A549 (cell line): ENCODE measurements at regions not wholly inside any gene's neighbourhood (a gene's known extent, or its start where the extent isn't known, plus 50 kb on each side); places are given as distances from the start of the nearest gene placed in this dataset.
A peak's percentile ranks its signal among the peaks of the same experiment; 100 is the strongest.

Experiments used
- ATAC-seq, 2 experiments: fragments of 200-7000 bp in 1 of 2; fragments of >200 bp in 1 of 2; cut with Nextera tagmentation in 1 of 2; cut with Tn5 transposase in 1 of 2; 3 replicates each; pipeline versions ENCODE4 v1.8.0 to v1.9.1; 2018 to 2020; ENCODE audit warnings: mild to moderate bottlenecking in 1 of 2, moderate library complexity in 1 of 2
- CTCF ChIA-PET: fragments of 300-600 bp; sonication (Branson Sonifier 250); formaldehyde crosslinking; extraction: SDS; loops from one replicate; lab custom pipeline; 2021; ENCODE audit warnings: antibody characterized with exemption, inconsistent platforms; lab: Yijun Ruan, JAX
- POLR2A ChIA-PET: fragments of 350-600 bp; formaldehyde crosslinking; extraction: SDS; loops from one replicate; lab custom pipeline; 2021; ENCODE audit warnings: antibody characterized with exemption, inconsistent platforms; lab: Yijun Ruan, JAX
- DNase-seq, 2 experiments: peaks; one replicate each; pipeline versions ENCODE4 v3.0.0 to v3.0.0-alpha.2; 2011 to 2016; ENCODE audit warnings: low read depth in 1 of 2, low spot score in 1 of 2
- FAIRE-seq: peaks from 2 replicates; lab custom pipeline; 2011; peaks lifted over from hg19 to GRCh38; lab: Jason Lieb, UNC
- H3K27ac ChIP-seq, 2 experiments: fragments of >200 bp; sonication (Bioruptor Twin); formaldehyde crosslinking; 3 replicates each; pipeline ENCODE4 v1.5.1; 2016 to 2017
- H3K4me1 ChIP-seq: fragments of >200 bp; sonication (Bioruptor Twin); formaldehyde crosslinking; 3 replicates; pipeline ENCODE4 v1.6.1; 2016
- H3K4me2 ChIP-seq: fragments of >200 bp; sonication (Bioruptor Twin); formaldehyde crosslinking; 3 replicates; pipeline ENCODE4 v1.6.1; 2016
- H3K4me3 ChIP-seq: fragments of >200 bp; sonication (Bioruptor Twin); formaldehyde crosslinking; 3 replicates; pipeline ENCODE4 v1.5.1; 2016
- H3K9me3 ChIP-seq: fragments of >200 bp; sonication (Bioruptor Twin); formaldehyde crosslinking; 3 replicates; pipeline ENCODE4 v1.6.1; 2016
- BCL3 ChIP-seq: fragments of >200 bp; sonication (Bioruptor Twin); formaldehyde crosslinking; IDR thresholded peaks from 3 replicates; pipeline ENCODE4 v1.6.1; 2016
- BHLHE40 ChIP-seq: IDR thresholded peaks from 2 replicates; pipeline ENCODE4 v1.6.1; 2012; ENCODE audit warnings: low read depth, low read length, inconsistent platforms
- CBX2 ChIP-seq: fragments of 200-600 bp; sonication (generic); IDR thresholded peaks from 2 replicates; pipeline ENCODE4 v1.6.1; 2016; ENCODE audit warnings: low read depth, mild to moderate bottlenecking, borderline replicate concordance
- EHMT2 ChIP-seq: fragments of 200-600 bp; sonication (generic); IDR thresholded peaks from 2 replicates; pipeline ENCODE4 v1.6.1; 2016; ENCODE audit warnings: antibody characterized with exemption, low read depth, mild to moderate bottlenecking, moderate library complexity
- ESRRA ChIP-seq: fragments of 150-350 bp; IDR thresholded peaks from 2 replicates; pipeline ENCODE4 v1.6.1; 2014; ENCODE audit warnings: mild to moderate bottlenecking, low read length, borderline replicate concordance
- FOSB ChIP-seq: fragments of 250-450 bp; sonication (Bioruptor Pico); IDR thresholded peaks from 2 replicates; pipeline ENCODE4 v1.5.0; 2020; ENCODE audit warnings: mild to moderate bottlenecking, moderate library complexity
- HOXB5 ChIP-seq: fragments of 250-450 bp; sonication (Bioruptor Pico); IDR thresholded peaks from 2 replicates; pipeline ENCODE4 v1.5.0; 2020; ENCODE audit warnings: mild to moderate bottlenecking, moderate library complexity
- KDM1A ChIP-seq: fragments of 200-600 bp; sonication (generic); IDR thresholded peaks from 2 replicates; pipeline ENCODE4 v1.6.1; 2016; ENCODE audit warnings: low read depth, mild to moderate bottlenecking
- MAFK ChIP-seq: fragments of 450-650 bp; IDR thresholded peaks from 2 replicates; pipeline ENCODE4 v1.6.1; 2014; ENCODE audit not compliant: partially characterized antibody
- MAZ ChIP-seq: fragments of 150-350 bp; IDR thresholded peaks from 2 replicates; pipeline ENCODE4 v1.6.1; 2014; ENCODE audit warnings: antibody characterized with exemption, low read depth, low read length, borderline replicate concordance
- NR3C1 ChIP-seq: fragments of >200 bp; sonication (Bioruptor Twin); formaldehyde crosslinking; IDR thresholded peaks from 3 replicates; pipeline ENCODE4 v1.6.1; 2017
- PHF8 ChIP-seq: fragments of 200-600 bp; sonication (generic); IDR thresholded peaks from 2 replicates; pipeline ENCODE4 v1.6.1; 2016; ENCODE audit warnings: low read depth, mild to moderate bottlenecking, antibody characterized with exemption, moderate library complexity, borderline replicate concordance
- POLR2AphosphoS2 ChIP-seq: conservative IDR thresholded peaks from 2 replicates; pipeline ENCODE4 v1.6.1; 2012; ENCODE audit warnings: low read length, improper control_type of control experiment, inconsistent platforms
- RCOR1 ChIP-seq: fragments of 150-350 bp; IDR thresholded peaks from 2 replicates; pipeline ENCODE4 v1.6.1; 2014; ENCODE audit warnings: antibody characterized with exemption, low read length, low read depth
- SMC3 ChIP-seq: fragments of >200 bp; sonication (Bioruptor Twin); formaldehyde crosslinking; IDR thresholded peaks from 3 replicates; pipeline ENCODE4 v1.6.1; 2018; ENCODE audit warnings: inconsistent platforms
- TFCP2L1 ChIP-seq: fragments of 250-450 bp; sonication (Bioruptor Pico); IDR thresholded peaks from 2 replicates; pipeline ENCODE4 v1.5.0; 2021; ENCODE audit warnings: mild to moderate bottlenecking
- TP53 ChIP-seq: fragments of 250-450 bp; sonication (Bioruptor Pico); IDR thresholded peaks from 2 replicates; pipeline ENCODE4 v1.5.0; 2021; ENCODE audit warnings: mild to moderate bottlenecking, moderate library complexity
- WGBS: methylation state at CpG from one replicate; pipeline ENCODE4 v1.1.6; 2017; ENCODE audit errors: missing lambda C conversion rate; 5-methylcytosine and 5-hydroxymethylcytosine counted together

DNA sequence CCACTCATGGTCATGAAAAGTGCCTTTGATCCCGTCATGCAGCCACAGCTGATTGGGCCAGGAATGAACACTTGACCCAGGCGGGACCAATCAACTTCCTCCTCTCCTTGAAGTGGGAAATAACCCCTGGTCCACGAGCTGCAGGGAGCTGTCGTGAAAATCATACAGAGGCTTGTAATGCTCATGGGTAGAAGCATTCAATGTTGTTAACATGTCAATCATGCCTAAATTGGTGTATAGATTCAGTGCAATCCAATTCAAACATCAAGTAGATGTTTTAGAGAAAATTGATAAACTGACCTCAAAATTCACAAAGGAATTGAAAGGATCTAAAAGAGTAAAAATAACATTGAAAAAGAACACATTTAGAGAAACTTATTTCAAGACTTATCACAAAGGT is 1019.0 kb upstream of the TMEM132C start:
- CTCF ChIA-PET: no interaction called here
- H3K4me2 ChIP-seq: no peak overlapping the region
- no peak for FAIRE-seq
- no peak overlapping the region for H3K4me3 ChIP-seq
- 18% methylated on average over 4 of the region's 4 CpGs for WGBS
- TF ChIP-seq MAZ (no peak), PHF8 (no peak), MAFK (no peak), SMC3 (no peak), ESRRA (no peak), BCL3 (no peak), TFCP2L1 (CRISPR knock-in tag) (no peak), RCOR1 (no peak), KDM1A (no peak)
- TF ChIP-seq, all 56 proteins: peak for 0
- Histone ChIP-seq H3K9me3 (no peaks in the 10 kb centered on the region), H3K4me1 (no peaks in the 10 kb centered on the region), H3K27ac (no peak overlapping the region)
- DNase-seq (no peak), ATAC-seq (no peak)
- POLR2A ChIA-PET: no interaction called here

GRCh38 chr12:127249428-127249827 is 1017.5 kb upstream of the TMEM132C start:
- Histone ChIP-seq H3K4me3 (no peak overlapping the region), H3K9me3 (no peaks in the 10 kb centered on the region), H3K4me1 (no peaks in the 10 kb centered on the region), H3K27ac (no peak overlapping the region), H3K4me2 (no peak overlapping the region)
- DNase-seq: no peak
- no peak for FAIRE-seq
- CTCF ChIA-PET: no interaction called here
- no peak for ATAC-seq
- POLR2A ChIA-PET: no interaction called here
- WGBS: 0% methylated on average over 1 of the region's 1 CpG
- TF ChIP-seq EHMT2 (no peak), CBX2 (no peak)
- TF ChIP-seq, all 56 proteins: peak for 0

DNA sequence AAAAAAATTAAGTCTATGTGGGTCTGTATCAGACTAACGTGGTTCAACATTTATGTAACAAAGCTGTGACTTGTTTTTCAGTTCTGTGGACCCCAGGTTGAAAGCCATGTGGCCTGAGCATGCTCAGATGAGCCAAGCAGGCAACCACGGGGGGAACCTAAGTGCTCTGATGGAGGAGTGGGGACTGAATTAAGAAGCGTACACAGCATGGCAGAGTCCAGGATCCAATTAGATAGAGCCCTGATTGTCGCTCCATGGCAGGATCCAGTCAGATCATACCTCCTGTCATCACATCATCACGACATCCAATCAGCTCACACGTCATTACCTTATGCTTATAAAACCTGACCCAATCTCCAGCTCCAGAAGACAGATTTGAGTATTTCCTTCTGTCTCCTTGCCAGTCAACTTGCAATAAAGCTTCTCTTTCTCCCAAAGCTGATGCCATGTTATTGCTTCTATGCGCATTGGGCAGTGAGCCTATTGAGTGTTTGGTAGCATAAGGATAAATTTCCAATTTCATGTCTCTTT is 1013.1 kb upstream of the TMEM132C start:
- ChIA-PET CTCF (no interaction called here), POLR2A (no interaction called here)
- Histone ChIP-seq H3K4me3 (no peak overlapping the region), H3K27ac (no peak overlapping the region), H3K4me1 (no peaks in the 10 kb centered on the region), H3K9me3 (no peaks in the 10 kb centered on the region), H3K4me2 (no peak overlapping the region)
- WGBS: 38% methylated on average over 7 of the region's 7 CpGs
- FAIRE-seq (no peak), DNase-seq (peak in 1 of 2 experiments; percentile 5), ATAC-seq (no peak)
- no peak for TF ChIP-seq HOXB5
- TF ChIP-seq MAZ: no peak
- TF ChIP-seq SMC3: no peak
- TF ChIP-seq POLR2AphosphoS2: no peak
- TF ChIP-seq TP53 (CRISPR knock-in tag): no peak
- TF ChIP-seq BHLHE40: no peak
- no peak for TF ChIP-seq NR3C1

DNA sequence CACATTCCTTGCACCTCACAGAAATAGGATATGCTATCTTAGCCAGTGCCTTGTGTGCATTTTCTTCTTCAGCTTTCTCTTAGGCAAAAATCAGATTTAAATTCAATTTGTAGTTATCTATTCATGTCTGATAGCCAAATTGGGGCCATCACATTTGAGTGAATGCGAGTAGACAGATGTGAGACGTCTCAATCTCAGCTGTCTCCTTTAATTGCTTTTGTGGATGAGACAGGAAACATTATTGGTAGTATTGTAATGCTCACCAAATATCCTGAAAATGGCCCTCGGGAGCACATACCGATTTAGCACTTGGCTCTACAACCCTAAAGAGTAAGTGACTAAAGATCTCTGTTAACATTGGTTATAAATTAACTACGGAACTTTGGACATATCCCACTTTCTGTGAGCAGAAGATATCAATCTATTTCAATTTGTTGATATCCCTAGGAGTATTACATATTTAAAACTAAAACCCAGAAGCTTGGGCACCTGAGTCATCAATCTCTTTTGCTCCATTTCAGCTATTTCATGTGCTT is 1012.5 kb upstream of the TMEM132C start:
- TF ChIP-seq RCOR1 (no peak), POLR2AphosphoS2 (no peak), FOSB (CRISPR knock-in tag) (no peak), HOXB5 (no peak), TFCP2L1 (CRISPR knock-in tag) (no peak)
- FAIRE-seq (no peak), DNase-seq (no peak), ATAC-seq (no peak)
- Histone ChIP-seq H3K4me1 (no peaks in the 10 kb centered on the region), H3K9me3 (no peaks in the 10 kb centered on the region), H3K4me2 (no peak overlapping the region), H3K4me3 (no peak overlapping the region), H3K27ac (no peak overlapping the region)
- 7% methylated on average over 5 of the region's 5 CpGs for WGBS
- ChIA-PET CTCF (no interaction called here), POLR2A (no interaction called here)
